ENCODE measurements at regions not wholly inside any gene's neighbourhood (a gene's known extent, or its start where the extent isn't known, plus 50 kb on each side); places are given as distances from the start of the nearest gene placed in this dataset.

GRCh38 chr7:68720697-68721096 is 877.6 kb upstream of the AUTS2 start:
- intact Hi-C loops (cut with micrococcal nuclease), result no loop called here
- ATAC-seq (ENCODE audit: low read depth), result no peak
- H3K27ac ChIP-seq (ENCODE audit: insufficient read depth, low read length), result no peak overlapping the region
- no peak overlapping the region for H3K4me3 ChIP-seq (ENCODE audit: insufficient read depth, low read depth, low read length)
- TF ChIP-seq SMC3 (IDR thresholded peaks at IDR 0.05; ENCODE audit: low read depth, low read length) (no peak), RFX5 (IDR thresholded peaks at IDR 0.05; ENCODE audit: low read depth, low read length) (no peak), CTCF (conservative IDR thresholded peaks at IDR 0.05; ENCODE audit: low read depth, low read length) (no peak), BHLHE40 (IDR thresholded peaks at IDR 0.05; ENCODE audit: low read depth, low read length) (no peak), RAD21 (IDR thresholded peaks at IDR 0.05; ENCODE audit: low read length) (no peak), MAZ (IDR thresholded peaks at IDR 0.05; ENCODE audit: borderline replicate concordance, low read depth, low read length) (no peak), USF2 (IDR thresholded peaks at IDR 0.05; ENCODE audit: low read depth, low read length) (no peak), CHD1 (IDR thresholded peaks at IDR 0.05; ENCODE audit: low read depth, low read length) (no peak), MXI1 (IDR thresholded peaks at IDR 0.05; ENCODE audit: borderline replicate concordance, low read depth, low read length) (no peak), NFE2L2 (IDR thresholded peaks at IDR 0.05; ENCODE audit: low read depth, low read length) (no peak), POLR2A (IDR thresholded peaks at IDR 0.05; ENCODE audit: low read depth, low read length) (no peak), FOS (IDR thresholded peaks at IDR 0.05; ENCODE audit: low read depth, low read length) (no peak), RCOR1 (IDR thresholded peaks at IDR 0.05; ENCODE audit: insufficient replicate concordance, low read length) (no peak), CEBPB (IDR thresholded peaks at IDR 0.05; ENCODE audit: low read depth, low read length) (no peak), MAFK (IDR thresholded peaks at IDR 0.05; ENCODE audit: low read depth, low read length) (no peak)
- TF ChIP-seq, protein P1, sequence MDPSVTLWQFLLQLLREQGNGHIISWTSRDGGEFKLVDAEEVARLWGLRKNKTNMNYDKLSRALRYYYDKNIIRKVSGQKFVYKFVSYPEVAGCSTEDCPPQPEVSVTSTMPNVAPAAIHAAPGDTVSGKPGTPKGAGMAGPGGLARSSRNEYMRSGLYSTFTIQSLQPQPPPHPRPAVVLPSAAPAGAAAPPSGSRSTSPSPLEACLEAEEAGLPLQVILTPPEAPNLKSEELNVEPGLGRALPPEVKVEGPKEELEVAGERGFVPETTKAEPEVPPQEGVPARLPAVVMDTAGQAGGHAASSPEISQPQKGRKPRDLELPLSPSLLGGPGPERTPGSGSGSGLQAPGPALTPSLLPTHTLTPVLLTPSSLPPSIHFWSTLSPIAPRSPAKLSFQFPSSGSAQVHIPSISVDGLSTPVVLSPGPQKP (IDR thresholded peaks at IDR 0.05; ENCODE audit: borderline replicate concordance, low read depth, low read length), result no peak
- CTCF ChIA-PET, result no interaction called here
- no peaks in the 10 kb centered on the region for H3K27me3 ChIP-seq (ENCODE audit: control insufficient read depth, insufficient read depth, low read length)
- no peak overlapping the region for H3K4me2 ChIP-seq (ENCODE audit: low read depth, low read length)
- H4K91ac ChIP-seq (ENCODE audit: insufficient read depth, low read depth, low read length), result no peak overlapping the region
- no TSS peak for BruUV-seq (replicated peaks)
- no peak overlapping the region for H2AK9ac ChIP-seq (replicated peaks; ENCODE audit: low read depth, low read length, poor library complexity)
- no peak overlapping the region for H3K14ac ChIP-seq (replicated peaks; ENCODE audit: low read depth, low read length)
- H2AFZ ChIP-seq (replicated peaks; ENCODE audit: low read length, poor library complexity), result no peak overlapping the region
- H3K56ac ChIP-seq (ENCODE audit: extremely low read depth, insufficient read depth, low read length), result no peak overlapping the region
- H4K20me1 ChIP-seq (ENCODE audit: insufficient read depth, low read length), result no peaks in the 10 kb centered on the region
- no peaks in the 10 kb centered on the region for H3K36me3 ChIP-seq (ENCODE audit: control insufficient read depth, insufficient read depth, low read length)
- no peak overlapping the region for H2BK20ac ChIP-seq (ENCODE audit: low read depth, low read length)
- H3K4me1 ChIP-seq (ENCODE audit: control insufficient read depth, insufficient read depth, low read length), result no peaks in the 10 kb centered on the region
- peak; percentile 22 for DNase-seq
- no peak overlapping the region for H2AK5ac ChIP-seq (ENCODE audit: low read depth, low read length)
- peaks cover 11% of the 10 kb centered on the region; the same call in 1 of the 2 replicates for H3K9me3 ChIP-seq (ENCODE audit: control insufficient read depth, insufficient read depth, low read length)
- no peak overlapping the region for H4K5ac ChIP-seq (ENCODE audit: low read depth, low read length)
- no peak overlapping the region for H3K4ac ChIP-seq (ENCODE audit: low read depth, low read length)
- no peak overlapping the region for H4K8ac ChIP-seq (ENCODE audit: low read depth in 2 of 2, low read length in 2 of 2)
- H2BK5ac ChIP-seq (ENCODE audit: low read depth, low read length, poor library complexity, severe bottlenecking), result no peak overlapping the region
- no peak overlapping the region for H3K23ac ChIP-seq (ENCODE audit: low read depth, low read length)
- no CpG with 5 or more reads among the region's 5 CpGs for WGBS, 2 experiments (ENCODE audit: extremely low coverage in 2 of 2, insufficient read length in 1 of 2)
- no peak overlapping the region for H3K9ac ChIP-seq (ENCODE audit: low read depth, low read length)
- in situ Hi-C loops (cut with MboI; ENCODE audit: low sequenced_read_pairs), result no loop called here
- H2BK120ac ChIP-seq (ENCODE audit: low read depth, low read length), result no peak overlapping the region
- POLR2A ChIA-PET (ENCODE audit: unreplicated experiment), result no interaction called here
- no peaks in the 10 kb centered on the region for H3K9me1 ChIP-seq (ENCODE audit: insufficient read depth, low read length)
- dilution Hi-C loops (cut with HindIII; ENCODE audit: low sequenced_read_pairs, unreplicated experiment), result no loop called here
- H2BK15ac ChIP-seq (ENCODE audit: low read depth, low read length), result no peak overlapping the region
- no peaks in the 10 kb centered on the region for H3K79me1 ChIP-seq (ENCODE audit: low read depth in 1 of 2, low read length in 2 of 2)
- H3K18ac ChIP-seq (ENCODE audit: low read depth, low read length), result no peak overlapping the region

All from IMR-90 (cell line).